ENCODE measurements at regions not wholly inside any gene's neighbourhood (a gene's known extent, or its start where the extent isn't known, plus 50 kb on each side); places are given as distances from the start of the nearest gene placed in this dataset.

DNA sequence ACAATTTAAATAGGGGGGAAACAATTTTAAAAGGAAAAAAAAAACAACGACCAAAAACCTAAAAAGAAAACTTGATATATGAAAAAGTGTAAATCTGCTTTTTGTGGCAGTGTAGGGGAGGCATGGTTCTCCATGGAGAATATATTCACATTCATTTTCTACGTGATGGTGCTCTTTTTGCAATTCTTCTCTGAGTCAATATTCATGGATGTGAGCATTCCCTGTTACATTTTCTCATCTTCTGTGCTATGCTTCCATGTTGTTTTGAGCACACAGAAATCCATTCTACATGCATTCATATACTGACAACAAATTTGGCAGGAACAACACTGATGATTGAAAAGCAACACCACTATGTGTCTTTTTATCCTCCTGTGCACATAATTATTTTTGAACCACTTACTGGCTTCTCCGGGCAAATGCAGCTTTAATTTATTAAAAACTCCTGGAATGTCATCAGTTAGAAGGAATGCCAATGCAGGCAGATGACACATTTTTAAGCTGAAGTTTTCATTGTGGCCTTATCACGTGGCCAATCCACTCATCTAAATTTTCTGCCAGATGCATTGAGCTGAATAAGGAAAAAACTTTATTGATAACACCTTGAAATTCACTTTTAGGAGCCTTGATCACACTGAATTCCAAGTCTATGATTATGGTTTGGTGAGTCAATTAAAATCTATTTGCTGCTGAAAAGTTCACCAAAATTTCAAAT, 590.6 kb downstream of the NUF2 start:
- Mint-ChIP-seq H3K27ac (no peak overlapping the region), H3K27me3 (peaks cover 4% of the 10 kb centered on the region), H3K9me3 (peaks cover 0 to 14% (median 6%) of the 10 kb centered on the region in 3 donors), H3K4me3 (no peak overlapping the region), H3K36me3 (peaks cover 2% of the 10 kb centered on the region), H3K4me1 (no peaks in the 10 kb centered on the region)

DNA sequence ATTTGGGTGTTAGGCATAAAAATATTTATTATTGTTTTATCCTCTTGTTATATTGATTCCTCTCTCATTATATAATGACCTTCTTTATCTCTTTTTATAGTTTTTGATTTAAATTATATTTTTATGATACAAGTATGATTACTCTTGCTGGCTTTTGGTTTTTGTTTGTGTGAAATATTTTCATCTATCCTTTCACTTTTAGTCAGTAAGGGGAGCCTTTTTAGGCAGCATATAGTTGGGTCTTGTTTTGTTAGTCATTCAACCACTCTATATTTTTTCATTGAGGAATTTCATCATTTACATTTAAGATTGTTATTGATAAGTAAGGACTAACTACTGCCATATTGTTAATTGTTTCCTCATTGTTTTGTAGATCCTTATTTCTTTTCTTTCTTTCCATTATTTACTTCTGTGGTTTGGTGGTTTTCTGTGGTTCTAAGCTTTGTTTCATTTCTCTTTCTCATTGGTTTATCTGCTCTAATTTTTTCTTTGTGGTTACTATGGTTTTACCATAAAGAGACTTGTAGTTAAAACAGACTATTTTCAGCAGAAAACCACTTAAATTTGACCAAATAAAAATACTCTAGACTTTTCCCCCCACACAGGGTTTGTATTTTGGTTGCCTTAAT, 593.1 kb downstream of the NUF2 start:
- H3K27ac Mint-ChIP-seq, result no peak overlapping the region
- peaks cover 2% of the 10 kb centered on the region for H3K36me3 Mint-ChIP-seq
- no peaks in the 10 kb centered on the region for H3K4me1 Mint-ChIP-seq
- H3K4me3 Mint-ChIP-seq, result no peak overlapping the region
- H3K9me3 Mint-ChIP-seq, result peaks cover 0 to 7% (median 0%) of the 10 kb centered on the region in 3 donors
- H3K27me3 Mint-ChIP-seq, result peaks cover 4% of the 10 kb centered on the region

DNA sequence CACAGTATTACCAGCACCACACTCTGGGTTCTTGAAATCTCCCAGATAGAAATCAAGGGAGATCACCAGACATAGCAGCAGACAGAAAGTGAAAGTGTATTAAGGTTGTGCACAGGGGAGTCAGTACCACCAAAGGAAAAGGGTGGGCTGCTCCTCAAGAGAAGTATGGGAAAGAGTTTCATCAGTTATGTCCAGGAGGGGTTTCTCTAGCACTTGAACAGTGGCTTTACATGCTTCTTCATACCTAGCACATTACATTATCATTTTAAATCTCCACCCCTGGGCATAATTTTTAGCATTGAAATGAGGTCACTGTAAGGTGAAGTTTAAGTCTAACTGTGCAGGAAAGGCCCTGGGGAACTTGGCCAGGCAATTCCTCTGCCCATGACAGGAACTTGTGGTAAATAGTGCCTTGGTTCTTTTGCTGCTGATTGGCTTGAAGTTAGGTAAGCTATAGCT, 601.0 kb downstream of the NUF2 start:
- H3K36me3 Mint-ChIP-seq, result no peaks in the 10 kb centered on the region
- no peak overlapping the region for H3K4me3 Mint-ChIP-seq
- H3K9me3 Mint-ChIP-seq, result peaks cover 0 to 4% (median 0%) of the 10 kb centered on the region in 3 donors
- H3K4me1 Mint-ChIP-seq, result no peaks in the 10 kb centered on the region
- H3K27ac Mint-ChIP-seq, result no peak overlapping the region
- H3K27me3 Mint-ChIP-seq, result no peaks in the 10 kb centered on the region

DNA sequence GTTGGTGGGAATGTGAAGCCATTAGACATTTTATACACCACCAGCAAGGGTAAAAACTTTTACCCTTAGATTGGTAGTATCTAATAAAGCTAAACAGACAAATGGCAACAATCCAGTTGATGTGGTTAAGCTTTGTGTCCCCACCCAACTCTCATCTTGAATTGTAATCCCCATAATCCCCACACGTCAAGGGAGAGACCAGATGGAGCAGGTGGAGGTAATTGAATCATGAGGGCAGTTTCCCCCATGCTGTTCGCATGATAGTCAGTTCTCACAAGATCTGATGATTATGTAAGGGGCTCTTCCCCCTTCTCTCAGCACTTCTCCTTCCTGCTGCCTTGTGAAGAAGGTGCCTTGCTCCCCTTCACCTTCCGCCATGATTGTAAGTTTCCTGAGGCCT, 602.3 kb downstream of the NUF2 start:
- Mint-ChIP-seq H3K36me3 (no peaks in the 10 kb centered on the region), H3K9me3 (peaks cover 0 to 4% (median 0%) of the 10 kb centered on the region in 3 donors), H3K4me1 (no peaks in the 10 kb centered on the region), H3K27ac (no peak overlapping the region), H3K4me3 (no peak overlapping the region), H3K27me3 (no peaks in the 10 kb centered on the region)

DNA sequence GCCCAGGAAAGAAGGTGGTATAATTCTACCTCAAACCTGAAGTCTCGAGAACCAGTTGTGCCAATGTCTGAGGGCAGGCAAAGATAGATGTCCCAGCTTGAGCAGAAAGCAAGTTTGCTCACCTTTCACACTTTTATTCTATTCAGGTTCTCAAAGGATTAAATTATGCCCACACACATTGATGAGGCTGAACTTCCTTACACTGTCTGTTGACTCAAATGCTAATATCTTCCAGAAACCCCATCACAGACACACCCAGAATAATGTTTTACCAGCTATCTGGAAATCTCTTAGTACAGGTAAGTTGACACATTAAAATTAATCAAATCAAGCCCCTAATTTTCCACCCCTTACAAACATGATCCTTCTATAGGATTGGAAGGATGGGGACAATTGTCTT, 605.7 kb downstream of the NUF2 start:
- Mint-ChIP-seq H3K27me3 (no peaks in the 10 kb centered on the region), H3K27ac (no peak overlapping the region), H3K9me3 (peaks cover 0 to 10% (median 7%) of the 10 kb centered on the region in 3 donors), H3K4me3 (no peak overlapping the region), H3K36me3 (no peaks in the 10 kb centered on the region), H3K4me1 (no peaks in the 10 kb centered on the region)

DNA sequence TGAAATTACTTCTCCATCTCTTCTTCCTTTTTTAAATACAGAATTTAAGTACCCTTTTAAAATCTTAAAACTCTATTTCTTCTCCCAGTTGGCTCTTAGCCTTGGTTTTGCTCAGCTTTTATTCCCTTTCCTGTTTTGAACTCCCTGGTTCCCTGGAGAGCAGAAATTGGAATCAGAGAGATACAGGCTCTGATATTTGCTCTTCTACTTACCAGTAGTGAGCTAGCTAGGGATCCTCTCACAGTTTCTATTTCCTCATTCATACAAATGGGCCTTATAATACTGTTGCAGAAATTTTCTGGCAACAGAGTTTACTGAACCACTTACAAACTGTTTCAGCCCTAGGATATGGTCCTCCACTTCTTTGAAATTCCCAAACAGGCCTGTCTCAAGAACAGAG, 606.3 kb downstream of the NUF2 start:
- no peak overlapping the region for H3K4me3 Mint-ChIP-seq
- no peaks in the 10 kb centered on the region for H3K36me3 Mint-ChIP-seq
- H3K9me3 Mint-ChIP-seq, result peaks cover 0 to 12% (median 9%) of the 10 kb centered on the region in 3 donors
- no peaks in the 10 kb centered on the region for H3K4me1 Mint-ChIP-seq
- no peak overlapping the region for H3K27ac Mint-ChIP-seq
- H3K27me3 Mint-ChIP-seq, result no peaks in the 10 kb centered on the region

DNA sequence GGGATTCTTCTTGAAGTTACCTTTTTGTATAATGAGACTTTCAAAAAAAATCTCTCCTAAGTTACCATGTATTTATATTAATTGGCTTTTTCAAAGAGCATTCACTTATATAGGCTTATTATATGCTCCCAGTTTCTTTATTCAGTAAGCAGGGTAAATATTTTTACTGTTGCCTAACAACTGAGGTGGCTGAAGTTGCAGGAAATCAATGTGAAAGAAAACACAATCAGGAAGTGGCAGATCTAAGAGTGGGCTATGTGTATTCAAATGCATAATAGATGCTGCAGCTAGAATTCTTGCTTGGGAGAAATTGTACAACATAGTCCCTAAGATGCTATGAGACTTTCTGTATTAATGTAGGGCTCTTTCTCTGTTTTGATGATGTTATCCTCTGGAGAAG, 606.9 kb downstream of the NUF2 start:
- Mint-ChIP-seq H3K9me3 (peaks cover 0 to 12% (median 7%) of the 10 kb centered on the region in 3 donors), H3K27ac (no peak overlapping the region), H3K4me3 (no peak overlapping the region), H3K27me3 (no peaks in the 10 kb centered on the region), H3K36me3 (no peaks in the 10 kb centered on the region), H3K4me1 (no peaks in the 10 kb centered on the region)

DNA sequence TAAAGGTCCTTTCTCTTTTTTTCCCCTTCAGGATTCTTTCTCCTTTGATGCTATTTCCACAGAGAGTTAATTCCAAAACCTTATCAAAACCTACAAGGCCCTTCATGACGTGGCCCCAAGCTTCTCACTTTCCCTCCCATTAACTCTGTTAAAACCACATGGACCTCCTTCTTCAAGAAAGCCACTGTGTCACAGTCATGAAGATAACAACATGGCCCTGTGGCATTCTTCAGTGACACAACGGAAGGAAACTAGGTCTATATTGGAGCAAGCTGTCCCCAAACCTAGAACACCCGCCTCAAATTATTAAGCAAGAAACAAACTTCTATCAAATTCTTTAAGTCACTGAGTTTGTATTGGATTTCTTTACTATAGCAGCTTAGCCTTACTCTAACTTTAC, 611.1 kb downstream of the NUF2 start:
- Mint-ChIP-seq H3K27me3 (no peaks in the 10 kb centered on the region), H3K4me3 (no peak overlapping the region), H3K27ac (no peak overlapping the region), H3K36me3 (no peaks in the 10 kb centered on the region), H3K4me1 (no peaks in the 10 kb centered on the region), H3K9me3 (peaks cover 0 to 16% (median 5%) of the 10 kb centered on the region in 3 donors)

DNA sequence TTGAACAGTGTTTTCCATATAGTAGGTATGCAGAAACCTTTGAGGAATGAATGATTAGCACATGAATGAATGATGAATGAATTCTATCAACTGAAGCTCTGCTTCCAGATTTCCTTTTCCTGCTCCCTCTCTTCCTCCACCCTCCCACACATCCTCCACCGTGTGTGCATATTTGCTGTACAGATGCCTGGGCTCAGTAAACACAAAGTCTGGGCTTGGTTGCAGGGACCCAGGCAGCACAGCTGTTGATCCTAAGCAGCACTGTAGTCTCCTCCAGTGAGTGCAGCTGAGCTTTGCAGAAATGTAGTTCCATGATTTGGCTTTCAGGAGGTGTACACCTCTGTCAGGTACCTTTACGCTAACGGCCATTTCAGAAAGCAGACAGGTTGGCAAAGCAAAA, 611.7 kb downstream of the NUF2 start:
- no peaks in the 10 kb centered on the region for H3K27me3 Mint-ChIP-seq
- no peak overlapping the region for H3K4me3 Mint-ChIP-seq
- peaks cover 0 to 16% (median 5%) of the 10 kb centered on the region in 3 donors for H3K9me3 Mint-ChIP-seq
- H3K27ac Mint-ChIP-seq, result no peak overlapping the region
- no peaks in the 10 kb centered on the region for H3K4me1 Mint-ChIP-seq
- H3K36me3 Mint-ChIP-seq, result no peaks in the 10 kb centered on the region

DNA sequence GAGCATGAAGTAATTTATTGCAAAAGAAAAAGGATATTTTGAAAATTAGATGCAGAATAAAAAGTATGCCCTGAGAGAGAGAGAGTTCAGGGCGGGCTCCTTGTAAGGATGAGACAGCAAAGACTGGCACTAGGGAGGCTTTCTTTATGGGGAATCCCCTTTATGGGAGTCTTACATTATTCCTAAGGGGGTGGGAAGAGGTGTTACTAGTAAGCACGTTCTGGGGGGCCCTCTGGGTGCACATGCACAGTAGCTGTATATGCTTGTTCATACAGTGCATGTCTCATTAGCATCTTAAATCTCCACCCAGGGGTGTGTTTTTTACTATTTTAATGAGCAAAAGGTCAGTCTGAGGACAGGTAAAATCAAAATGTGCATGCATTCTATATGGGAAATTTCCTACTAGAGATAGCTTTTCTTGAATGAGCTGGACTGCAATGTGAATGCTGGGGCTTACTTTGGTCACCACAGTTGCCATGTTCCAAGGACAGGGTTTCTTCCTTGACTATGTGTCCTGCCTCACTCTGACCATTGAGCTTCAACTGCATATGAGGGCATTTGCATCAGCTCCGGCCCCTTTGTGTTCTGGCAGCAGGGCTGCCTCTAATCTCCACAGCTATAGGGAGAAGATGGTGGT, 614.1 kb downstream of the NUF2 start:
- Mint-ChIP-seq H3K9me3 (peaks cover under 1 to 16% (median 5%) of the 10 kb centered on the region in 3 donors), H3K4me3 (no peak overlapping the region), H3K27me3 (no peaks in the 10 kb centered on the region), H3K4me1 (no peaks in the 10 kb centered on the region), H3K36me3 (no peaks in the 10 kb centered on the region), H3K27ac (no peak overlapping the region)

DNA sequence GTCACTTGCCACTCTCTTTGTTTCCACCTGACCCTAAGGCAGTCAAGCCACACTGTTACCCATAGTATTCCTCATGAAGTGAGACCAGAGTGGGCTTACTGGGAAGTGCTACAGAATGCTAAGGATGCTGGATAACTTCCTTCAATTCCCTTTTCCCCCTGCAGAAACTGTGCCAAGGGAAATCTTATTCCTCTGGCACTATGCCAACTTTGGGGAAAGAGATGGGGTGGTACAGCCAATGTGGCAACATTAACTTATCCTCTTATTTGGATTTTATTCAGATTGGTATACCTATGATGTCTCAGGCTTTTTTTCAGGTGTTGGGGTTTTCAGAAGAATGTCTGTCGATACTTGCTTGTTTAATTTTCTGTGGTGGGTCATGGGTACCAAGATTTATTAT, 599.4 kb upstream of the PBX1 start:
- H3K9me3 Mint-ChIP-seq, result peaks cover 3 to 14% (median 8%) of the 10 kb centered on the region in 3 donors
- no peaks in the 10 kb centered on the region for H3K27me3 Mint-ChIP-seq
- no peaks in the 10 kb centered on the region for H3K4me1 Mint-ChIP-seq

DNA sequence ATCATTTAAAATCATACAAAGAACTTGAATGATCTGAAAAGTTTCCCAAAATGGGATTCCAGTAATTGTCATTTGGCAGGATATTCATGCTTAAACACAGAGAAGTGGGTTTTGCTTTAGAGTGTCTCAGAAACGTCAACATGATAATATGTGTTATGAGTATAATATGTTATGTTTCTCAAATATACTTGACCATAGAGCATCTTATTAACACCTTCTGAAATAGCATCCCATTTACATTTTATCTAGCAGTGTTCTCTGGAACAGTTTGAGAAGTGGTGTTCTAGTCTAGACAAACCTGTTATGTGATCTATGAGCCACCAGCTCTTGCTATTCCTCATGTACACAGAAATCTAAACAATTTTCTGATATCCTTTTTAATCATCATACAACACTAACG, 588.8 kb upstream of the PBX1 start:
- Mint-ChIP-seq H3K27me3 (no peaks in the 10 kb centered on the region), H3K36me3 (no peaks in the 10 kb centered on the region), H3K27ac (no peak overlapping the region), H3K9me3 (peaks cover 4 to 5% (median 5%) of the 10 kb centered on the region in 3 donors), H3K4me3 (no peak overlapping the region), H3K4me1 (no peaks in the 10 kb centered on the region)

More for the DNA sequence above, 599.4 kb upstream of the PBX1 start:
- Mint-ChIP-seq H3K4me3 (no peak overlapping the region), H3K27ac (peak overlapping the region in 1 of 3 donors; percentile 43), H3K36me3 (no peaks in the 10 kb centered on the region)

DNA sequence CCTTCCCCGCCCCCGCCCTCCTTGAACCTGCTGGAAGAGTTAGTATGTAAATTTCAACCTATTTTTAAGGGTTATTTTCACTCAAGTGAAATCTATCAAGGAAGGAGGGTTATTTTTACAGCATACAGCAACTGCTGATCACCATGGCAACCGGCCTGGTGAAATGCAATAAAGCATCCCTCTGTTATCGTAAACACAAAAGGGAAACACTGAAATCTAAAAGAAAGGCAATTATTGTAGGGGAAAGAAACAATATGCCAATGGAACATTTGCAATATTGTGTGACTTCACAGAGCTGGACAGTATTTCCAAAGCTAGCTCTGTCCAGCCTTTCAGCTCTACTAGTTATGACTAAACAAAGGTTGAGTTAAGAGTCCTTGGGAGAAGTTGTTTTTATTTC, 588.3 kb upstream of the PBX1 start:
- H3K4me1 Mint-ChIP-seq, result no peaks in the 10 kb centered on the region
- no peaks in the 10 kb centered on the region for H3K36me3 Mint-ChIP-seq
- H3K27ac Mint-ChIP-seq, result no peak overlapping the region
- H3K27me3 Mint-ChIP-seq, result no peaks in the 10 kb centered on the region
- H3K9me3 Mint-ChIP-seq, result peaks cover 4 to 5% (median 4%) of the 10 kb centered on the region in 3 donors
- H3K4me3 Mint-ChIP-seq, result no peak overlapping the region

DNA sequence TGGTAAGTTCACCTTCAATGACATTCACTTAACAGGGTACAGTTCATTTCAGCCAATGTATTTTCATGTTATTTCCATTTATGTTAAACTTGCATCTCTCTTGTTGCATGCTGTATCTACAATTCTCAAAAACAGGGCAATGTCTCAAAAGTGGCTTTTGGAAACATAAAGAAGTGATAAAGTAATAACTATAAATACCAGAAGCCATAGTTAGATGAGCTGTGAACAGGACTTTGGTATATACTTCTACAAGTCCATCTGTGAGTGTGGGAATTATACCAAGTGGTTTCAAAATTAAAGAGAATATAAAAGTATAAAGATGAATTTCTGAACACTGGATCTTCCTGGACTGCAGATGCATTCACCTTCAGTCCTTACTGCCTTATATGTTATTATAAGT, 585.4 kb upstream of the PBX1 start:
- Mint-ChIP-seq H3K36me3 (no peaks in the 10 kb centered on the region), H3K4me3 (no peak overlapping the region), H3K27me3 (no peaks in the 10 kb centered on the region), H3K4me1 (no peaks in the 10 kb centered on the region), H3K27ac (no peak overlapping the region), H3K9me3 (peaks cover 6 to 15% (median 6%) of the 10 kb centered on the region in 3 donors)

DNA sequence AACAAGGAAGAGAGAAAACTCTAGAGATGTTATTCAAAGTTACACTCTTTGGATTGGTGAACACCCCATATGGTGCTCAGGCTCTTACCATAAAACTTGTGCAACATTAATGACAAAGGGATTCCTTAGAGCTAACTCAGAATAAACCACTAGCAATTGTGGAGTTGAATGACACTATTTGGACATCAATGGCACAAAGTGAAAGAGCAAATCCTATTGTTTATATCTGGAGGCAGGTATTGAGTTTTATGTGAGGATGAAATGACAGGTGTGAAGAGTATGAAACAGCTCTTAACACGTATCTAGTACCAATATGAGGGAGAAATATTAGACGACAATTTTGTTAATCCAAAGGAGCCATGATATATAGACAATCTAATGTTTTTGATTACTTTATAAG, 584.9 kb upstream of the PBX1 start:
- Mint-ChIP-seq H3K27ac (no peak overlapping the region), H3K27me3 (no peaks in the 10 kb centered on the region), H3K4me1 (no peaks in the 10 kb centered on the region), H3K36me3 (peaks cover 2% of the 10 kb centered on the region), H3K4me3 (no peak overlapping the region), H3K9me3 (peaks cover 5 to 15% (median 6%) of the 10 kb centered on the region in 3 donors)
